ENCODE measurements at regions not wholly inside any gene's neighbourhood (a gene's known extent, or its start where the extent isn't known, plus 50 kb on each side); places are given as distances from the start of the nearest gene placed in this dataset.

DNA sequence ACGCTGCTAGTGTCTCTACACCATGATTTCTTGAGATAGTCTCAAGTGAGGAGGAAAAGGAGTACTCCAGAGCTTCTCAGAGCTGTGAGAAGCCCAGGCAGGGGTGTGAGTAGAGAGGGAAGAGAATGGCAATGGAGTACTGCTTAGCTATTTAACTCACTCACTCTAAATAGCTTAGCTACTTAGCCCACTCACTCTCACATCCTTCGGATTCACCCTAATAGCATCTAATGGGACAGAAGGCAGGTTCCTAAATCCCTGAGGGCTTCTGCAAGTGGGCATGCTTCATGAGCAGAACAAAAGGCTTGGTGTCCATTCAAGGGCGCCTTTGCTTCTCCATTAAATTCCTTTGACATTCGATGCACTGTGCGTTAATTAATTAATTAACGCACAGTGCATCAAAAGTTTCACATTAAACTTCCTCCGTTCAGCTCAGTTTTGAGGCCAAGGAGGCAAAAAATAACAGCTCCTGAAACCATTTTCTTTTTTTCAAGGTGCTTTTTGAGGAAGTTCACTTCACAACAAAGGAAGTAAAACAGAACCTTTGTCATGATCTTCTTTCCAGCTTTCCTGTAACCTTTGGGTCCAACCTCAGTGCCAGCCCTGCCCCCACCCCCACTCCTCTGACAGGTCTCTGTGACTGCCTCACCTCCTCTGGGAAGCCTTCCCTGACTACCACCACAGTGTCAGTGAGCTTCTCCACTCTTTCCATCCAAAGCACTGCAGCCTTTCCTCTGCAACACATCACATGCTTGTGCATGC is 294.0 kb downstream of the SEC61B start:
- no peak for DNase-seq
- Mint-ChIP-seq H3K27me3 (ENCODE audit: unreplicated experiment) (no peaks in the 10 kb centered on the region), H3K9me3 (ENCODE audit: low read depth, unreplicated experiment) (no peaks in the 10 kb centered on the region), H3K4me3 (ENCODE audit: low read depth, unreplicated experiment) (no peak overlapping the region), H3K4me1 (ENCODE audit: low read depth, unreplicated experiment) (no peaks in the 10 kb centered on the region), H3K36me3 (ENCODE audit: insufficient read depth, unreplicated experiment) (no peaks in the 10 kb centered on the region), H3K27ac (ENCODE audit: unreplicated experiment) (no peak overlapping the region)
- no TSS peak for BruUV-seq (replicated peaks)
- TF ChIP-seq, protein P1, sequence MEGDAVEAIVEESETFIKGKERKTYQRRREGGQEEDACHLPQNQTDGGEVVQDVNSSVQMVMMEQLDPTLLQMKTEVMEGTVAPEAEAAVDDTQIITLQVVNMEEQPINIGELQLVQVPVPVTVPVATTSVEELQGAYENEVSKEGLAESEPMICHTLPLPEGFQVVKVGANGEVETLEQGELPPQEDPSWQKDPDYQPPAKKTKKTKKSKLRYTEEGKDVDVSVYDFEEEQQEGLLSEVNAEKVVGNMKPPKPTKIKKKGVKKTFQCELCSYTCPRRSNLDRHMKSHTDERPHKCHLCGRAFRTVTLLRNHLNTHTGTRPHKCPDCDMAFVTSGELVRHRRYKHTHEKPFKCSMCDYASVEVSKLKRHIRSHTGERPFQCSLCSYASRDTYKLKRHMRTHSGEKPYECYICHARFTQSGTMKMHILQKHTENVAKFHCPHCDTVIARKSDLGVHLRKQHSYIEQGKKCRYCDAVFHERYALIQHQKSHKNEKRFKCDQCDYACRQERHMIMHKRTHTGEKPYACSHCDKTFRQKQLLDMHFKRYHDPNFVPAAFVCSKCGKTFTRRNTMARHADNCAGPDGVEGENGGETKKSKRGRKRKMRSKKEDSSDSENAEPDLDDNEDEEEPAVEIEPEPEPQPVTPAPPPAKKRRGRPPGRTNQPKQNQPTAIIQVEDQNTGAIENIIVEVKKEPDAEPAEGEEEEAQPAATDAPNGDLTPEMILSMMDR (IDR thresholded peaks at IDR 0.05; ENCODE audit: unreplicated experiment): no peak
- CTCF ChIA-PET: no interaction called here
- intact Hi-C loops (cut with micrococcal nuclease; ENCODE audit: unreplicated experiment): no loop called here

DNA sequence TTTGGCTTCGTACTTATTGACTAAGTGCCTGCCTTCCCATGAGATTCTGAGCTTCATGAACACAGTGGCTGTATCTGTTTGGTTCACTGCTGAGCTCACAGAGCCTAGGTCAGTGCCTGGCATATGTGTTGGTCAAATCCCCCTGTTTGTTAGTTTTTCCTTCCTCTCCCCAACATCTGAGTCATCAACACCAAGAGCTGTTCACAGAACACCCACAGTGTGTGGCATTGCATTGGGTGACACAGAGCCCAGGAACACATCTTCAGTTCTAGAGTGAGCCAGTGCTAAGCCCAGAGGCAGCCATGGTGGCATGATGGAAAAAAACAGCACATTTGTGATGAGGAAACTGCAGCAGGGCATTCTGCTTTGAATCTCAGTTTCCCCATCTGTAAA is 294.6 kb downstream of the SEC61B start:
- no peaks in the 10 kb centered on the region for H3K4me1 Mint-ChIP-seq (ENCODE audit: low read depth, unreplicated experiment)
- no peaks in the 10 kb centered on the region for H3K9me3 Mint-ChIP-seq (ENCODE audit: low read depth, unreplicated experiment)
- H3K27ac Mint-ChIP-seq (ENCODE audit: unreplicated experiment): no peak overlapping the region
- H3K4me3 Mint-ChIP-seq (ENCODE audit: low read depth, unreplicated experiment): no peak overlapping the region
- no peaks in the 10 kb centered on the region for H3K27me3 Mint-ChIP-seq (ENCODE audit: unreplicated experiment)
- intact Hi-C loops (cut with micrococcal nuclease; ENCODE audit: unreplicated experiment): no loop called here
- no TSS peak for BruUV-seq (replicated peaks)
- DNase-seq: no peak
- CTCF ChIA-PET: interaction anchor here (0.7 kb wide), 1 partner anchor 95 kb away, joined by 3 read pairs; no protein-coding TSS in a partner anchor
- H3K36me3 Mint-ChIP-seq (ENCODE audit: insufficient read depth, unreplicated experiment): no peaks in the 10 kb centered on the region
- TF ChIP-seq, protein P1 (IDR thresholded peaks at IDR 0.05; ENCODE audit: unreplicated experiment): no peak

DNA sequence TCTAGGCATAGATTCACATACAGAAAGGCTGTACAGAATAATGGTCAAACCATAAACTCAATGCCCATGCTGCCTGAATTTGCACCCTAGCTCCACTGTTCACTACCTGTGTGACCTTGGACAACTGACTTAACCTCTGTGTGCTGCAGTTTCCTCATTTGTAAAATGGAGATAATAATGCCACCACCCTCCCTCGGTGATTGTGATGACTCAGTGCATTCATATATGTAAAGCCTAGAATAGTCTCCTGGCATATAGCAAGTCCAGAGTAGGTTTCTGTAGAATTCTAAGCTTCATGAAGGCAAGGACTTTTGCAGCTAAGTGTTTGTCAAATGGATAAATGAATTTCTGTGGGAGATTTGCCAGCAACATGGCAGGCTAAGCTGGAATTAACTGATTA is 297.8 kb upstream of the NR4A3 start:
- intact Hi-C loops (cut with micrococcal nuclease; ENCODE audit: unreplicated experiment): no loop called here
- no peaks in the 10 kb centered on the region for H3K27me3 Mint-ChIP-seq (ENCODE audit: unreplicated experiment)

DNA sequence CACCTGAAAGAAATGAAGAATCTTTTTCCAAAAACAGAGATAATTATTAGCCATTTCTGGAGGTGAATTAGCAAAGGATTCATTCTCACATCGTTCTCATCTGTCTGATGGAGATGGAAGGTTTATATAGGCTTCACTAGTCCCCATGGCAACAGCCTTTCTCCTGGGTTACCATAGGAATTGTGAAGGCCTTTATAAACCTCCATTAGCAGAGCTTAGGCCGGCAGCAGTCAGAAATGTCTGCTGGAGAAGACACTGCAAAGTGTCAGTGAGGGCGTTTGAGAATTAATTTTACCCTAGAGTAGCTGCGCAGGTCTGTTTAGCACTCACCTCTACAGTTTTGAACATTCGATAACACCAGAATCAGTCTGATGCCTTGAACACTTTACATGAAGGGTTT is 290.4 kb upstream of the NR4A3 start:
- DNase-seq: no peak
- Mint-ChIP-seq H3K4me1 (ENCODE audit: low read depth, unreplicated experiment) (no peaks in the 10 kb centered on the region), H3K9me3 (ENCODE audit: low read depth, unreplicated experiment) (no peaks in the 10 kb centered on the region), H3K4me3 (ENCODE audit: low read depth, unreplicated experiment) (no peak overlapping the region), H3K36me3 (ENCODE audit: insufficient read depth, unreplicated experiment) (no peaks in the 10 kb centered on the region), H3K27me3 (ENCODE audit: unreplicated experiment) (peaks cover 22% of the 10 kb centered on the region), H3K27ac (ENCODE audit: unreplicated experiment) (no peak overlapping the region)
- intact Hi-C loops (cut with micrococcal nuclease; ENCODE audit: unreplicated experiment): no loop called here
- no TSS peak for BruUV-seq (replicated peaks)
- TF ChIP-seq, protein P1 (IDR thresholded peaks at IDR 0.05; ENCODE audit: unreplicated experiment): no peak
- CTCF ChIA-PET: no interaction called here

More for the DNA sequence above, 297.8 kb upstream of the NR4A3 start:
- Mint-ChIP-seq H3K36me3 (ENCODE audit: insufficient read depth, unreplicated experiment) (no peaks in the 10 kb centered on the region), H3K4me3 (ENCODE audit: low read depth, unreplicated experiment) (no peak overlapping the region), H3K27ac (ENCODE audit: unreplicated experiment) (no peak overlapping the region), H3K9me3 (ENCODE audit: low read depth, unreplicated experiment) (no peaks in the 10 kb centered on the region), H3K4me1 (ENCODE audit: low read depth, unreplicated experiment) (no peaks in the 10 kb centered on the region)
- no peak for DNase-seq
- CTCF ChIA-PET: no interaction called here
- TF ChIP-seq, protein P1 (IDR thresholded peaks at IDR 0.05; ENCODE audit: unreplicated experiment): no peak
- BruUV-seq (replicated peaks): no TSS peak
